Right atrium auricular region (tissue), 2 donors: ENCODE measurements at regions not wholly inside any gene's neighbourhood (a gene's known extent, or its start where the extent isn't known, plus 50 kb on each side); places are given as distances from the start of the nearest gene placed in this dataset.

Experiments
- DNase-seq: peaks from one replicate; pipeline ENCODE4 v3.0.0-alpha.2; 2019; ENCODE audit warnings: low spot score
- H3K27ac ChIP-seq, 2 donors: fragments of 200-600 bp; sonication (generic); 1 replicate in 1 of 2; 2 replicates in 1 of 2; pipeline ENCODE4 v1.5.1; 2016 to 2019
- H3K27me3 ChIP-seq, 2 donors: fragments of 200-600 bp; sonication (generic); one replicate each; pipeline versions ENCODE4 v1.5.1 to v1.6.0; 2017 to 2019
- H3K36me3 ChIP-seq: fragments of 200-600 bp; sonication (generic); one replicate; pipeline ENCODE4 v1.5.1; 2016
- H3K4me1 ChIP-seq, 2 donors: fragments of 200-600 bp; sonication (generic); one replicate each; pipeline versions ENCODE4 v1.5.1 to v1.6.0; 2017 to 2019
- H3K4me3 ChIP-seq, 2 donors: fragments of 200-600 bp; sonication (generic); 1 replicate in 1 of 2; 2 replicates in 1 of 2; pipeline ENCODE4 v1.5.1; 2017 to 2019; ENCODE audit warnings: mild to moderate bottlenecking in 1 of 2, moderate library complexity in 1 of 2
- H3K9me3 ChIP-seq, 2 donors: fragments of 200-600 bp; sonication (generic); one replicate each; pipeline ENCODE4 v1.5.1; 2019
- CTCF ChIP-seq, 2 donors: fragments of 200-600 bp; sonication (generic); IDR thresholded peaks; one replicate each; pipeline ENCODE4 v1.5.1; 2019; ENCODE audit warnings: antibody characterized with exemption in 2 of 2

- no peak for DNase-seq
- H3K4me3 ChIP-seq, result no peak overlapping the region
- H3K36me3 ChIP-seq, result no peaks in the 10 kb centered on the region
- no peaks in the 10 kb centered on the region for H3K27me3 ChIP-seq
- no peak for TF ChIP-seq CTCF (IDR thresholded peaks at IDR 0.05)
- no peak overlapping the region for H3K27ac ChIP-seq
- H3K9me3 ChIP-seq, result no peaks in the 10 kb centered on the region
- H3K4me1 ChIP-seq, result no peaks in the 10 kb centered on the region
Observed at GRCh38 chr10:133002685-133003084, 60.3 kb upstream of the CFAP46 start.

- no peak for DNase-seq
- H3K9me3 ChIP-seq, result no peaks in the 10 kb centered on the region
- no peaks in the 10 kb centered on the region for H3K36me3 ChIP-seq
- no peaks in the 10 kb centered on the region for H3K27me3 ChIP-seq
- no peak overlapping the region for H3K4me3 ChIP-seq
- H3K4me1 ChIP-seq, result no peaks in the 10 kb centered on the region
- no peak for TF ChIP-seq CTCF (IDR thresholded peaks at IDR 0.05)
- H3K27ac ChIP-seq, result no peak overlapping the region
Observed at GRCh38 chr10:133001114-133001513, 58.7 kb upstream of the CFAP46 start.

GRCh38 chr10:133000648-133001047, 58.3 kb upstream of the CFAP46 start:
- no peaks in the 10 kb centered on the region for H3K9me3 ChIP-seq
- no peaks in the 10 kb centered on the region for H3K27me3 ChIP-seq
- H3K4me1 ChIP-seq, result no peaks in the 10 kb centered on the region
- H3K36me3 ChIP-seq, result no peaks in the 10 kb centered on the region
- no peak overlapping the region for H3K4me3 ChIP-seq
- TF ChIP-seq CTCF (IDR thresholded peaks at IDR 0.05), result no peak
- no peak for DNase-seq
- H3K27ac ChIP-seq, result no peak overlapping the region

GRCh38 chr10:132997517-132998265, 55.3 kb upstream of the CFAP46 start:
- Histone ChIP-seq H3K27me3 (no peaks in the 10 kb centered on the region), H3K4me1 (no peaks in the 10 kb centered on the region), H3K27ac (no peak overlapping the region), H3K9me3 (no peaks in the 10 kb centered on the region), H3K36me3 (no peaks in the 10 kb centered on the region), H3K4me3 (no peak overlapping the region)
- TF ChIP-seq CTCF (IDR thresholded peaks at IDR 0.05), result no peak
- DNase-seq, result no peak

GRCh38 chr10:132996603-132997343, 54.4 kb upstream of the CFAP46 start:
- no peaks in the 10 kb centered on the region for H3K27me3 ChIP-seq
- no peak for DNase-seq
- TF ChIP-seq CTCF (IDR thresholded peaks at IDR 0.05), result no peak

More at GRCh38 chr10:132996603-132997343, 54.4 kb upstream of the CFAP46 start:
- Histone ChIP-seq H3K27ac (no peak overlapping the region), H3K4me3 (no peak overlapping the region), H3K9me3 (no peaks in the 10 kb centered on the region), H3K36me3 (no peaks in the 10 kb centered on the region), H3K4me1 (no peaks in the 10 kb centered on the region)
